Testis (tissue), 2 donors: ENCODE measurements at regions not wholly inside any gene's neighbourhood (a gene's known extent, or its start where the extent isn't known, plus 50 kb on each side); places are given as distances from the start of the nearest gene placed in this dataset.

Experiments used
- CTCF ChIP-seq, 3 experiments: fragments of 450-650 bp in 2 of 3; fragments of 200-600 bp in 1 of 3; sonication (generic) in 1 of 3; IDR thresholded peaks; one replicate each; pipeline ENCODE4 v1.5.1; 2016 to 2019; ENCODE audit warnings: antibody characterized with exemption in 3 of 3, mild to moderate bottlenecking in 2 of 3, moderate library complexity in 1 of 3
- POLR2A ChIP-seq: fragments of 450-650 bp; IDR thresholded peaks from one replicate; pipeline ENCODE4 v1.6.1; 2017; ENCODE audit warnings: antibody characterized with exemption, mild to moderate bottlenecking, moderate library complexity

- TF ChIP-seq CTCF (IDR thresholded peaks at IDR 0.05): no peak
- TF ChIP-seq POLR2A: no peak
Observed at GRCh38 chr4:185931375-185931774, 119.4 kb upstream of the SORBS2 start.
